ENCODE measurements at regions not wholly inside any gene's neighbourhood (a gene's known extent, or its start where the extent isn't known, plus 50 kb on each side); places are given as distances from the start of the nearest gene placed in this dataset.

GRCh38 chr1:239929317-239929716 is 162.4 kb upstream of the FMN2 start:
- H3K27ac Mint-ChIP-seq, result no peak overlapping the region
- no peak overlapping the region for H3K4me3 Mint-ChIP-seq
- H3K4me1 Mint-ChIP-seq (ENCODE audit: low read depth), result no peaks in the 10 kb centered on the region

GRCh38 chr1:239930686-239931262 is 160.9 kb upstream of the FMN2 start:
- Mint-ChIP-seq H3K4me3 (no peak overlapping the region), H3K27ac (no peak overlapping the region), H3K27me3 (peaks cover 13% of the 10 kb centered on the region), H3K9me3 (no peaks in the 10 kb centered on the region), H3K36me3 (ENCODE audit: low read depth) (no peaks in the 10 kb centered on the region), H3K4me1 (ENCODE audit: low read depth) (no peaks in the 10 kb centered on the region)
- no peak for DNase-seq

More at GRCh38 chr1:239929317-239929716, 162.4 kb upstream of the FMN2 start:
- Mint-ChIP-seq H3K27me3 (peaks cover 12% of the 10 kb centered on the region), H3K36me3 (ENCODE audit: low read depth) (no peaks in the 10 kb centered on the region), H3K9me3 (no peaks in the 10 kb centered on the region)
- no peak for DNase-seq

- H3K4me1 Mint-ChIP-seq (ENCODE audit: low read depth), result no peaks in the 10 kb centered on the region
- peaks cover 13% of the 10 kb centered on the region for H3K27me3 Mint-ChIP-seq
- H3K36me3 Mint-ChIP-seq (ENCODE audit: low read depth), result no peaks in the 10 kb centered on the region
- no peaks in the 10 kb centered on the region for H3K9me3 Mint-ChIP-seq
- no peak overlapping the region for H3K27ac Mint-ChIP-seq
- H3K4me3 Mint-ChIP-seq, result no peak overlapping the region
- no peak for DNase-seq
These were observed 160.3 kb upstream of the FMN2 start for GRCh38 chr1:239931341-239931740.

GRCh38 chr1:239939602-239940001 is 152.1 kb upstream of the FMN2 start:
- Mint-ChIP-seq H3K9me3 (peaks cover 8% of the 10 kb centered on the region), H3K4me3 (no peak overlapping the region)

GRCh38 chr1:239943761-239944160 is 147.9 kb upstream of the FMN2 start:
- H3K36me3 Mint-ChIP-seq (ENCODE audit: low read depth), result no peaks in the 10 kb centered on the region
- H3K4me3 Mint-ChIP-seq, result no peak overlapping the region
- no peaks in the 10 kb centered on the region for H3K4me1 Mint-ChIP-seq (ENCODE audit: low read depth)
- H3K9me3 Mint-ChIP-seq, result peaks cover 10% of the 10 kb centered on the region
- peaks cover 5% of the 10 kb centered on the region for H3K27me3 Mint-ChIP-seq
- H3K27ac Mint-ChIP-seq, result no peak overlapping the region
- DNase-seq, result no peak

More at GRCh38 chr1:239939602-239940001, 152.1 kb upstream of the FMN2 start:
- no peaks in the 10 kb centered on the region for H3K36me3 Mint-ChIP-seq (ENCODE audit: low read depth)
- peaks cover 3% of the 10 kb centered on the region for H3K27me3 Mint-ChIP-seq
- no peak for DNase-seq
- no peaks in the 10 kb centered on the region for H3K4me1 Mint-ChIP-seq (ENCODE audit: low read depth)
- no peak overlapping the region for H3K27ac Mint-ChIP-seq

GRCh38 chr1:239944666-239945065 is 147.0 kb upstream of the FMN2 start:
- Mint-ChIP-seq H3K27ac (no peak overlapping the region), H3K4me1 (ENCODE audit: low read depth) (no peaks in the 10 kb centered on the region), H3K36me3 (ENCODE audit: low read depth) (no peaks in the 10 kb centered on the region), H3K4me3 (no peak overlapping the region), H3K9me3 (peaks cover 10% of the 10 kb centered on the region), H3K27me3 (peaks cover 3% of the 10 kb centered on the region)
- DNase-seq, result no peak

- no peak overlapping the region for H3K4me3 Mint-ChIP-seq
- no peak overlapping the region for H3K27ac Mint-ChIP-seq
- H3K4me1 Mint-ChIP-seq (ENCODE audit: low read depth), result no peaks in the 10 kb centered on the region
- DNase-seq, result no peak
- peaks cover 3% of the 10 kb centered on the region for H3K27me3 Mint-ChIP-seq
- H3K36me3 Mint-ChIP-seq (ENCODE audit: low read depth), result no peaks in the 10 kb centered on the region
- peaks cover 10% of the 10 kb centered on the region for H3K9me3 Mint-ChIP-seq
These were observed 143.9 kb upstream of the FMN2 start for GRCh38 chr1:239947801-239948200.

GRCh38 chr1:239951511-239952140 is 140.1 kb upstream of the FMN2 start:
- Mint-ChIP-seq H3K36me3 (ENCODE audit: low read depth) (no peaks in the 10 kb centered on the region), H3K4me1 (ENCODE audit: low read depth) (no peaks in the 10 kb centered on the region), H3K4me3 (no peak overlapping the region)

GRCh38 chr1:239952348-239953308 is 139.1 kb upstream of the FMN2 start:
- no peak for DNase-seq
- H3K36me3 Mint-ChIP-seq (ENCODE audit: low read depth), result no peaks in the 10 kb centered on the region
- no peaks in the 10 kb centered on the region for H3K9me3 Mint-ChIP-seq
- no peak overlapping the region for H3K4me3 Mint-ChIP-seq
- peaks cover 4% of the 10 kb centered on the region for H3K27me3 Mint-ChIP-seq
- no peaks in the 10 kb centered on the region for H3K4me1 Mint-ChIP-seq (ENCODE audit: low read depth)
- H3K27ac Mint-ChIP-seq, result no peak overlapping the region

More at GRCh38 chr1:239951511-239952140, 140.1 kb upstream of the FMN2 start:
- peak; percentile 37 for DNase-seq
- Mint-ChIP-seq H3K9me3 (no peaks in the 10 kb centered on the region), H3K27me3 (no peaks in the 10 kb centered on the region), H3K27ac (no peak overlapping the region)

- no peaks in the 10 kb centered on the region for H3K9me3 Mint-ChIP-seq
- H3K27me3 Mint-ChIP-seq, result peaks cover 4% of the 10 kb centered on the region
- H3K36me3 Mint-ChIP-seq (ENCODE audit: low read depth), result no peaks in the 10 kb centered on the region
- DNase-seq, result no peak
- H3K4me1 Mint-ChIP-seq (ENCODE audit: low read depth), result no peaks in the 10 kb centered on the region
- H3K27ac Mint-ChIP-seq, result no peak overlapping the region
- no peak overlapping the region for H3K4me3 Mint-ChIP-seq
These were observed 136.8 kb upstream of the FMN2 start for GRCh38 chr1:239954836-239955235.

- no peaks in the 10 kb centered on the region for H3K4me1 Mint-ChIP-seq (ENCODE audit: low read depth)
- no peak overlapping the region for H3K4me3 Mint-ChIP-seq
- no peak for DNase-seq
- no peak overlapping the region for H3K27ac Mint-ChIP-seq
- peaks cover 4% of the 10 kb centered on the region for H3K27me3 Mint-ChIP-seq
- H3K36me3 Mint-ChIP-seq (ENCODE audit: low read depth), result no peaks in the 10 kb centered on the region
- no peaks in the 10 kb centered on the region for H3K9me3 Mint-ChIP-seq
These were observed 136.3 kb upstream of the FMN2 start for GRCh38 chr1:239955431-239955830.

- Mint-ChIP-seq H3K9me3 (no peaks in the 10 kb centered on the region), H3K27me3 (peaks cover 4% of the 10 kb centered on the region), H3K4me3 (no peak overlapping the region), H3K36me3 (ENCODE audit: low read depth) (no peaks in the 10 kb centered on the region), H3K27ac (no peak overlapping the region), H3K4me1 (ENCODE audit: low read depth) (no peaks in the 10 kb centered on the region)
- DNase-seq, result no peak
These were observed 135.4 kb upstream of the FMN2 start for GRCh38 chr1:239956263-239956662.

GRCh38 chr1:239958063-239958462 is 133.6 kb upstream of the FMN2 start:
- no peaks in the 10 kb centered on the region for H3K4me1 Mint-ChIP-seq (ENCODE audit: low read depth)
- DNase-seq, result no peak
- H3K9me3 Mint-ChIP-seq, result no peaks in the 10 kb centered on the region
- no peak overlapping the region for H3K27ac Mint-ChIP-seq
- no peaks in the 10 kb centered on the region for H3K36me3 Mint-ChIP-seq (ENCODE audit: low read depth)
- no peak overlapping the region for H3K4me3 Mint-ChIP-seq
- H3K27me3 Mint-ChIP-seq, result peaks cover 7% of the 10 kb centered on the region

GRCh38 chr1:239960366-239960765 is 131.3 kb upstream of the FMN2 start:
- peaks cover 7% of the 10 kb centered on the region for H3K27me3 Mint-ChIP-seq
- no peak overlapping the region for H3K27ac Mint-ChIP-seq
- H3K9me3 Mint-ChIP-seq, result no peaks in the 10 kb centered on the region
- no peaks in the 10 kb centered on the region for H3K36me3 Mint-ChIP-seq (ENCODE audit: low read depth)
- no peak for DNase-seq
- no peaks in the 10 kb centered on the region for H3K4me1 Mint-ChIP-seq (ENCODE audit: low read depth)
- H3K4me3 Mint-ChIP-seq, result no peak overlapping the region

- Mint-ChIP-seq H3K4me3 (no peak overlapping the region), H3K9me3 (no peaks in the 10 kb centered on the region), H3K27me3 (peaks cover 9% of the 10 kb centered on the region), H3K4me1 (ENCODE audit: low read depth) (no peaks in the 10 kb centered on the region), H3K36me3 (ENCODE audit: low read depth) (no peaks in the 10 kb centered on the region), H3K27ac (no peak overlapping the region)
- DNase-seq, result no peak
These were observed 127.8 kb upstream of the FMN2 start for GRCh38 chr1:239963856-239964255.
